B cell (primary cell): ENCODE measurements at regions not wholly inside any gene's neighbourhood (a gene's known extent, or its start where the extent isn't known, plus 50 kb on each side); places are given as distances from the start of the nearest gene placed in this dataset.

ENCODE experiments used
- ATAC-seq: fragments of 200-7000 bp; cut with Tn5 transposase; one replicate; pipeline ENCODE4 v1.10.0; 2021; ENCODE audit warnings: low read depth, mild to moderate bottlenecking, moderate number of reproducible peaks, moderate library complexity
- CTCF ChIA-PET: fragments of 350-600 bp; sonication (Branson Sonifier 250); formaldehyde crosslinking; loops from one replicate; lab custom pipeline; 2021; ENCODE audit warnings: antibody characterized with exemption, inconsistent platforms; lab: Charles Lee
- POLR2A ChIA-PET: fragments of 350-600 bp; sonication (Branson Sonifier 250); formaldehyde crosslinking; loops from one replicate; lab custom pipeline; 2021; ENCODE audit warnings: antibody characterized with exemption; lab: Charles Lee
- DNase-seq: peaks from one replicate; pipeline ENCODE4 v3.0.0; 2013
- H2AFZ ChIP-seq: 2 replicates; pipeline ENCODE4 v1.6.1; 2012; ENCODE audit warnings: mild to moderate bottlenecking, low read depth, low read length; ENCODE audit not compliant: insufficient read depth, poor library complexity, severe bottlenecking
- H3K27ac ChIP-seq, 2 donors: 1 replicate in 1 of 2; 2 replicates in 1 of 2; pipeline ENCODE4 v1.5.1; 2012 to 2013; ENCODE audit warnings: low read length in 2 of 2, mild to moderate bottlenecking in 2 of 2, moderate library complexity in 1 of 2
- H3K27me3 ChIP-seq, 4 experiments: fragments of 200-600 bp in 1 of 4; sonication (generic) in 1 of 4; replicated peaks in 1 of 4; 1 replicate in 2 of 4; 2 replicates in 2 of 4; pipeline versions ENCODE4 v1.6.1 to v1.7.0; 2013 to 2016; ENCODE audit warnings: low read length in 3 of 4, mild to moderate bottlenecking in 2 of 4, mixed read lengths in 1 of 4, moderate library complexity in 1 of 4; ENCODE audit not compliant: insufficient read depth in 4 of 4, control insufficient read depth in 3 of 4; ENCODE audit errors: control extremely low read depth in 1 of 4
- H3K36me3 ChIP-seq, 2 experiments: replicated peaks in 1 of 2; 1 replicate in 1 of 2; 2 replicates in 1 of 2; pipeline versions ENCODE4 v1.6.1 to v1.7.1; 2013; ENCODE audit warnings: low read length in 1 of 2; ENCODE audit not compliant: insufficient read depth in 2 of 2, control insufficient read depth in 1 of 2; ENCODE audit errors: control extremely low read depth in 1 of 2, extremely low read depth in 1 of 2
- H3K4me1 ChIP-seq, 2 donors: fragments of 200-600 bp in 1 of 2; sonication (generic) in 1 of 2; 1 replicate in 1 of 2; 2 replicates in 1 of 2; pipeline versions ENCODE4 v1.5.1 to v1.6.1; 2013 to 2017; ENCODE audit warnings: low read length in 2 of 2; ENCODE audit not compliant: control insufficient read depth in 2 of 2, insufficient read depth in 2 of 2
- H3K4me2 ChIP-seq: replicated peaks from 2 replicates; pipeline ENCODE3; 2012; ENCODE audit warnings: mild to moderate bottlenecking, low read depth, low read length; ENCODE audit not compliant: poor library complexity, severe bottlenecking
- H3K4me3 ChIP-seq, 5 experiments: fragments of 200-600 bp in 1 of 5; sonication (generic) in 1 of 5; 1 replicate in 3 of 5; 2 replicates in 2 of 5; pipeline versions ENCODE4 v1.5.1 to v1.7.0; 2011 to 2016; ENCODE audit warnings: low read length in 4 of 5, mild to moderate bottlenecking in 4 of 5, low read depth in 2 of 5, control low read depth in 1 of 5, moderate library complexity in 1 of 5; ENCODE audit not compliant: insufficient read depth in 1 of 5; ENCODE audit errors: control extremely low read depth in 1 of 5, extremely low read depth in 1 of 5
- H3K79me2 ChIP-seq: fragments of 200-600 bp; sonication (generic); one replicate; pipeline ENCODE4 v1.6.0; 2016; ENCODE audit warnings: low read length; ENCODE audit not compliant: control insufficient read depth, insufficient read depth
- H3K9ac ChIP-seq: fragments of 200-600 bp; sonication (generic); 2 replicates; pipeline ENCODE4 v1.6.1; 2017; ENCODE audit warnings: mild to moderate bottlenecking, low read length, moderate library complexity
- H3K9me3 ChIP-seq, 3 donors: one replicate each; pipeline versions ENCODE4 v1.6.1 to v1.7.1; 2013; ENCODE audit warnings: low read length in 2 of 3; ENCODE audit not compliant: control insufficient read depth in 2 of 3, insufficient read depth in 1 of 3; ENCODE audit errors: control extremely low read depth in 1 of 3
- H4K20me1 ChIP-seq: 2 replicates; pipeline ENCODE4 v1.6.0; 2012; ENCODE audit warnings: mild to moderate bottlenecking, low read length; ENCODE audit not compliant: insufficient read depth, control insufficient read depth, poor library complexity, severe bottlenecking
- H3K27ac Mint-ChIP-seq: one replicate; pipeline ENCODE4 v1.8.0; 2021; ENCODE audit warnings: mixed read lengths
- H3K27me3 Mint-ChIP-seq: one replicate; pipeline ENCODE4 v1.8.0; 2021; ENCODE audit warnings: mixed read lengths
- H3K4me1 Mint-ChIP-seq: one replicate; pipeline ENCODE4 v1.8.0; 2021; ENCODE audit warnings: mixed read lengths
- H3K4me3 Mint-ChIP-seq: one replicate; pipeline ENCODE4 v1.8.0; 2021; ENCODE audit warnings: mixed read lengths
- H3K9me3 Mint-ChIP-seq: one replicate; pipeline ENCODE4 v1.8.0; 2022; ENCODE audit warnings: mixed read lengths; ENCODE audit not compliant: insufficient read depth
- CTCF ChIP-seq: fragments of 200-600 bp; IDR thresholded peaks from one replicate; pipeline ENCODE4 v1.8.0; 2022; ENCODE audit warnings: antibody characterized with exemption, mild to moderate bottlenecking
- EZH2 ChIP-seq: IDR thresholded peaks from 2 replicates; pipeline ENCODE4 v1.6.1; 2012; ENCODE audit warnings: borderline replicate concordance, low read depth, mild to moderate bottlenecking, moderate library complexity, low read length; ENCODE audit not compliant: insufficient read depth, poor library complexity, severe bottlenecking
- WGBS: methylation state at CpG from one replicate; pipeline ENCODE4 v1.1.5; 2013; ENCODE audit warnings: missing lambda C conversion rate; ENCODE audit not compliant: insufficient coverage; 5-methylcytosine and 5-hydroxymethylcytosine counted together
- intact Hi-C: fragments of 100-400 bp; cut with micrococcal nuclease; formaldehyde crosslinking; loops from one replicate; pipeline ENCODE4 v1.10.0; 2022

DNA sequence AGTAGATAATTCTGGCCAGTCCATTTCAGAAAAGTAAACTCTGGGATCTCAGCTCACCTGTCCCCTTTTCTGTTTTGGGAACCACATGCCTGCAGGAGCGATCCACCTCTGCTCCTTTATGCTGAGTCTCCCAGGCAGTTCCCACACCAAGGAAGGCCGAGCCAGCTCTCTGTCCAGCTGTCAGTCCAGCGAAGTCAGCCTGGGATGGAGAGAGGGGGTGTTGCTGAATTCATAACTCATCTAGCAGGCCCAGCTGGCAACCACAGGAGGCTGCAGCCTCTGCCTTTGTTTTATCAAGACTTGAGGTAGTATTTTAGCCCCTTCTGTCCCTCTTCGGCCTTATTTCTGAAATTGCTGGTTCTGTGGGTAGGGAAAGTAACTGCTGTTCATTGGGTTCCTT is 209.9 kb downstream of the ARL4C start:
- intact Hi-C loops = no loop called here
- H3K36me3 ChIP-seq = no peaks in the 10 kb centered on the region
- POLR2A ChIA-PET = no interaction called here

More for the DNA sequence above, 209.9 kb downstream of the ARL4C start:
- 73% methylated on average over 3 of the region's 4 CpGs for WGBS
- DNase-seq = no peak
- Mint-ChIP-seq H3K9me3 (peaks cover 2% of the 10 kb centered on the region), H3K4me3 (no peak overlapping the region), H3K27ac (no peak overlapping the region), H3K27me3 (peaks cover 40% of the 10 kb centered on the region), H3K4me1 (peaks cover 39% of the 10 kb centered on the region)
- Histone ChIP-seq H2AFZ (no peak overlapping the region), H4K20me1 (no peaks in the 10 kb centered on the region), H3K9me3 (peaks cover 1 to 32% (median 3%) of the 10 kb centered on the region in 3 donors), H3K4me2 (no peak overlapping the region), H3K4me3 (no peak overlapping the region), H3K79me2 (no peaks in the 10 kb centered on the region), H3K27ac (no peak overlapping the region), H3K4me1 (peaks cover 33 to 35% of the 10 kb centered on the region in 2 donors), H3K9ac (no peak overlapping the region), H3K27me3 (peaks cover 0 to 66% (median 9%) of the 10 kb centered on the region in 4 experiments)
- ATAC-seq = no peak
- CTCF ChIA-PET = interaction anchor here (0.6 to 6.0 kb wide), 4 partner anchors 160 to 210 kb away, joined by 3 to 57 read pairs (median 3); partner anchors contain the start of gene ARL4C
- TF ChIP-seq CTCF (no peak), EZH2 (no peak)
